H1 (cell line): ENCODE measurements at regions not wholly inside any gene's neighbourhood (a gene's known extent, or its start where the extent isn't known, plus 50 kb on each side); places are given as distances from the start of the nearest gene placed in this dataset.

ENCODE experiments used
- CTCF ChIA-PET: fragments of 300-600 bp; sonication (Branson Sonifier 250); formaldehyde crosslinking; loops from one replicate; lab custom pipeline; 2021; ENCODE audit not compliant: partially characterized antibody; lab: Charles Lee
- POLR2A ChIA-PET: fragments of 300-600 bp; sonication (Branson Sonifier 250); formaldehyde crosslinking; loops from one replicate; lab custom pipeline; 2021; ENCODE audit warnings: inconsistent platforms; ENCODE audit not compliant: partially characterized antibody; lab: Charles Lee
- DNase-seq, 2 experiments: peaks; one replicate each; pipeline versions ENCODE4 v3.0.0 to v3.0.0-alpha.2; 2010 to 2022; ENCODE audit warnings: low spot score in 2 of 2, low read depth in 1 of 2, mixed read lengths in 1 of 2
- FAIRE-seq: peaks from 2 replicates; lab custom pipeline; 2011; peaks lifted over from hg19 to GRCh38; lab: Jason Lieb, UNC
- H2AFZ ChIP-seq: 2 replicates; pipeline ENCODE4 v1.8.1; 2012; ENCODE audit warnings: low read length, inconsistent platforms
- H2AK5ac ChIP-seq: 2 replicates; pipeline ENCODE4 v1.6.1; 2013; ENCODE audit warnings: low read depth, low read length
- H2BK120ac ChIP-seq: replicated peaks from 2 replicates; pipeline ENCODE3; 2013; ENCODE audit warnings: low read depth, low read length, inconsistent platforms
- H2BK12ac ChIP-seq: 2 replicates; pipeline ENCODE4 v1.6.1; 2013; ENCODE audit warnings: low read depth, low read length
- H2BK15ac ChIP-seq: 2 replicates; pipeline ENCODE4 v1.6.1; 2013; ENCODE audit warnings: low read length
- H2BK20ac ChIP-seq: 2 replicates; pipeline ENCODE4 v1.6.1; 2013; ENCODE audit warnings: low read length
- H2BK5ac ChIP-seq: 2 replicates; pipeline ENCODE4 v1.6.1; 2013; ENCODE audit warnings: low read depth, low read length
- H3K14ac ChIP-seq: 2 replicates; pipeline ENCODE4 v1.6.1; 2013; ENCODE audit warnings: inconsistent platforms; ENCODE audit not compliant: insufficient read length
- H3K18ac ChIP-seq: 2 replicates; pipeline ENCODE4 v1.6.1; 2013; ENCODE audit warnings: low read length; ENCODE audit errors: extremely low read depth
- H3K23ac ChIP-seq: 2 replicates; pipeline ENCODE4 v1.6.1; 2013; ENCODE audit warnings: inconsistent platforms; ENCODE audit not compliant: insufficient read length
- H3K23me2 ChIP-seq: 2 replicates; pipeline ENCODE4 v1.6.1; 2013; ENCODE audit warnings: low read depth, low read length
- H3K27ac ChIP-seq: 2 replicates; pipeline ENCODE4 v1.6.1; 2011; ENCODE audit warnings: low read depth, low read length, inconsistent platforms
- H3K27me3 ChIP-seq, 4 experiments: replicated peaks in 1 of 4; 1 replicate in 1 of 4; 2 replicates in 3 of 4; pipeline versions ENCODE4 v1.6.1 to v1.8.1; 2011 to 2013; ENCODE audit warnings: low read length in 3 of 4, mild to moderate bottlenecking in 3 of 4, inconsistent platforms in 2 of 4, mixed read lengths in 2 of 4, moderate library complexity in 1 of 4; ENCODE audit not compliant: control insufficient read depth in 3 of 4, insufficient read depth in 3 of 4; ENCODE audit errors: extremely low read depth in 1 of 4
- H3K36me3 ChIP-seq, 4 experiments: 2 replicates each; pipeline versions ENCODE4 v1.6.1 to v1.8.1; 2011 to 2013; ENCODE audit warnings: mild to moderate bottlenecking in 4 of 4, low read length in 3 of 4, moderate library complexity in 2 of 4, control low read depth in 1 of 4, inconsistent platforms in 1 of 4; ENCODE audit not compliant: insufficient read depth in 4 of 4, control insufficient read depth in 2 of 4
- H3K4ac ChIP-seq: replicated peaks from 2 replicates; pipeline ENCODE3; 2013; ENCODE audit warnings: low read length, low read depth, mixed read lengths, inconsistent platforms; ENCODE audit not compliant: insufficient read length
- H3K4me1 ChIP-seq, 4 experiments: replicated peaks in 1 of 4; 1 replicate in 1 of 4; 2 replicates in 3 of 4; pipeline versions ENCODE4 v1.6.1 to v1.8.1; 2011 to 2013; ENCODE audit warnings: low read length in 3 of 4, inconsistent platforms in 2 of 4, mixed read lengths in 1 of 4; ENCODE audit not compliant: insufficient read depth in 4 of 4, control insufficient read depth in 3 of 4
- H3K4me2 ChIP-seq, 2 experiments: 2 replicates each; pipeline versions ENCODE4 v1.6.1 to v1.8.1; 2011 to 2013; ENCODE audit warnings: low read depth in 2 of 2, low read length in 2 of 2, control low read depth in 1 of 2, inconsistent platforms in 1 of 2, mild to moderate bottlenecking in 1 of 2; ENCODE audit not compliant: insufficient read depth in 1 of 2
- H3K4me3 ChIP-seq, 4 experiments: fragments of 200-600, 300-600 bp in 1 of 4; sonication (generic), shearing (Covaris generic), sonication (Bioruptor Twin) in 1 of 4; 2 replicates each; pipeline versions ENCODE4 v1.5.1 to v1.8.1; 2011 to 2016; ENCODE audit warnings: low read length in 4 of 4, low read depth in 3 of 4, control low read depth in 2 of 4, inconsistent platforms in 2 of 4, mild to moderate bottlenecking in 2 of 4, mixed read lengths in 1 of 4, moderate library complexity in 1 of 4; ENCODE audit not compliant: insufficient read depth in 2 of 4; ENCODE audit errors: extremely low read depth in 1 of 4
- H3K56ac ChIP-seq: replicated peaks from 2 replicates; pipeline ENCODE3; 2013; ENCODE audit warnings: low read depth, mild to moderate bottlenecking, mixed read lengths, low read length, inconsistent platforms; ENCODE audit not compliant: insufficient read length
- H3K79me1 ChIP-seq: 2 replicates; pipeline ENCODE4 v1.6.1; 2013; ENCODE audit warnings: low read depth, low read length, control low read depth
- H3K79me2 ChIP-seq, 2 experiments: 2 replicates each; pipeline versions ENCODE4 v1.6.1 to v1.8.1; 2012 to 2013; ENCODE audit warnings: low read length in 2 of 2, mild to moderate bottlenecking in 2 of 2, inconsistent platforms in 1 of 2; ENCODE audit not compliant: insufficient read depth in 2 of 2, control insufficient read depth in 1 of 2
- H3K9ac ChIP-seq, 4 experiments: replicated peaks in 1 of 4; 1 replicate in 1 of 4; 2 replicates in 3 of 4; pipeline versions ENCODE4 v1.6.1 to v1.8.1; 2011 to 2013; ENCODE audit warnings: low read depth in 3 of 4, low read length in 3 of 4, control low read depth in 2 of 4, mild to moderate bottlenecking in 2 of 4, moderate library complexity in 2 of 4, inconsistent platforms in 1 of 4; ENCODE audit errors: extremely low read depth in 1 of 4
- H3K9me3 ChIP-seq, 2 experiments: 2 replicates each; pipeline versions ENCODE4 v1.6.1 to v1.8.1; 2012 to 2013; ENCODE audit warnings: mild to moderate bottlenecking in 2 of 2, moderate library complexity in 2 of 2, control low read depth in 1 of 2, inconsistent platforms in 1 of 2, low read depth in 1 of 2, low read length in 1 of 2, mixed read lengths in 1 of 2; ENCODE audit not compliant: insufficient read depth in 2 of 2
- H4K20me1 ChIP-seq, 2 experiments: replicated peaks in 1 of 2; 2 replicates each; pipeline versions ENCODE3 to v1.8.1; 2011 to 2013; ENCODE audit warnings: inconsistent platforms in 2 of 2, low read length in 2 of 2, mild to moderate bottlenecking in 1 of 2; ENCODE audit not compliant: insufficient read depth in 2 of 2, control insufficient read depth in 1 of 2
- H4K5ac ChIP-seq: 2 replicates; pipeline ENCODE4 v1.6.1; 2013; ENCODE audit warnings: low read length, low read depth, mixed read lengths, inconsistent platforms; ENCODE audit not compliant: insufficient read length
- H4K8ac ChIP-seq: 2 replicates; pipeline ENCODE4 v1.8.0; 2013; ENCODE audit warnings: mild to moderate bottlenecking, moderate library complexity, low read length, inconsistent platforms; ENCODE audit not compliant: insufficient read depth; ENCODE audit errors: extremely low read depth
- H4K91ac ChIP-seq: replicated peaks from 2 replicates; pipeline ENCODE3; 2013; ENCODE audit warnings: low read length, mixed read lengths, inconsistent platforms; ENCODE audit not compliant: insufficient read length
- CREB1 ChIP-seq: IDR thresholded peaks from 2 replicates; pipeline ENCODE4 v1.6.1; 2012; ENCODE audit warnings: inconsistent platforms
- EGR1 ChIP-seq: IDR thresholded peaks from 2 replicates; pipeline ENCODE4 v1.6.1; 2011; ENCODE audit warnings: low read depth, low read length, borderline replicate concordance
- NANOG ChIP-seq: IDR thresholded peaks from 2 replicates; pipeline ENCODE4 v1.6.1; 2011; ENCODE audit warnings: low read length, low read depth, mild to moderate bottlenecking, inconsistent platforms; ENCODE audit not compliant: insufficient read depth, poor library complexity, severe bottlenecking
- POU5F1 ChIP-seq: IDR thresholded peaks from 2 replicates; pipeline ENCODE4 v1.6.1; 2011; ENCODE audit warnings: low read depth, mild to moderate bottlenecking, low read length, moderate library complexity
- RBBP5 ChIP-seq: IDR thresholded peaks from 2 replicates; pipeline ENCODE4 v1.7.1; 2012; ENCODE audit warnings: low read depth, mild to moderate bottlenecking, inconsistent platforms, low read length, moderate library complexity, borderline replicate concordance
- RFX5 ChIP-seq: IDR thresholded peaks from 2 replicates; pipeline ENCODE4 v1.6.1; 2011; ENCODE audit warnings: low read depth, low read length, improper control_type of control experiment, borderline replicate concordance
- WGBS, 2 experiments: shearing (Covaris generic) in 1 of 2; methylation state at CpG; one replicate each; pipeline versions ENCODE4 v1.1.6 to v1.1.7; 2013 to 2015; ENCODE audit warnings: low lambda C conversion rate in 2 of 2, mixed read lengths in 2 of 2, inconsistent platforms in 1 of 2, low coverage in 1 of 2, missing lambda C conversion rate in 1 of 2; ENCODE audit not compliant: insufficient replicate concordance in 2 of 2, insufficient coverage in 1 of 2, insufficient read length in 1 of 2; ENCODE audit errors: extremely low coverage in 1 of 2, missing lambda C conversion rate in 1 of 2; 5-methylcytosine and 5-hydroxymethylcytosine counted together

- H3K23me2 ChIP-seq, result no peaks in the 10 kb centered on the region
- no peak overlapping the region for H3K27ac ChIP-seq
- H4K91ac ChIP-seq, result no peak overlapping the region
- H3K9me3 ChIP-seq, result peaks cover 7 to 11% of the 10 kb centered on the region in 2 experiments; a peak in 3 of 4 replicates
- no peaks in the 10 kb centered on the region for H3K4me1 ChIP-seq
- no peak overlapping the region for H2AFZ ChIP-seq
- no peaks in the 10 kb centered on the region for H3K27me3 ChIP-seq
- H2AK5ac ChIP-seq, result no peak overlapping the region
- DNase-seq (no peak), FAIRE-seq (no peak)
- no peak overlapping the region for H3K23ac ChIP-seq
- POLR2A ChIA-PET, result no interaction called here
- H2BK15ac ChIP-seq, result no peak overlapping the region
- H3K14ac ChIP-seq, result no peak overlapping the region
- H2BK5ac ChIP-seq, result no peak overlapping the region
- no peak overlapping the region for H3K18ac ChIP-seq
- H3K4me2 ChIP-seq, result no peak overlapping the region
- TF ChIP-seq POU5F1 (no peak), EGR1 (no peak), RFX5 (no peak), RBBP5 (no peak), NANOG (no peak), CREB1 (no peak)
- H3K9ac ChIP-seq, result no peak overlapping the region
- CTCF ChIA-PET, result no interaction called here
- H4K20me1 ChIP-seq, result no peaks in the 10 kb centered on the region
- no peak overlapping the region for H2BK12ac ChIP-seq
- H3K36me3 ChIP-seq, result no peaks in the 10 kb centered on the region
- H3K56ac ChIP-seq, result no peak overlapping the region
- no peaks in the 10 kb centered on the region for H3K79me1 ChIP-seq
- H3K79me2 ChIP-seq, result no peaks in the 10 kb centered on the region
- no peak overlapping the region for H3K4ac ChIP-seq
- no peak overlapping the region for H4K8ac ChIP-seq
- H3K4me3 ChIP-seq, result no peak overlapping the region
- no peak overlapping the region for H2BK20ac ChIP-seq
- no peak overlapping the region for H4K5ac ChIP-seq
- no peak overlapping the region for H2BK120ac ChIP-seq
- WGBS, 2 experiments, result 93% methylated on average over 7 of the region's 7 CpGs; no CpG with 5 or more reads in 1 of the 2 experiments
Observed at GRCh38 chr13:109436055-109436622, 350.2 kb downstream of the IRS2 start.
